ENCODE measurements at regions not wholly inside any gene's neighbourhood (a gene's known extent, or its start where the extent isn't known, plus 50 kb on each side); places are given as distances from the start of the nearest gene placed in this dataset.

- Histone ChIP-seq H3K27me3 (ENCODE audit: insufficient read depth, poor library complexity, severe bottlenecking) (no peaks in the 10 kb centered on the region), H3K27ac (ENCODE audit: poor library complexity, severe bottlenecking) (no peak overlapping the region), H3K36me3 (ENCODE audit: low read depth) (no peaks in the 10 kb centered on the region), H3K9me3 (ENCODE audit: severe bottlenecking) (peaks cover 8% of the 10 kb centered on the region), H3K4me1 (ENCODE audit: insufficient read depth, poor library complexity, severe bottlenecking) (no peaks in the 10 kb centered on the region), H3K4me3 (ENCODE audit: severe bottlenecking) (no peak overlapping the region)
- ATAC-seq (ENCODE audit: low read depth) (no peak), DNase-seq (ENCODE audit: low spot score) (no peak)
- TF ChIP-seq CTCF (IDR thresholded peaks at IDR 0.05; ENCODE audit: poor library complexity, severe bottlenecking) = no peak
Measured at GRCh38 chr5:3024126-3024525, 272.6 kb upstream of the IRX2 start.

- no peak for ATAC-seq (ENCODE audit: low read depth)
- H3K27me3 ChIP-seq (ENCODE audit: insufficient read depth, poor library complexity, severe bottlenecking) = no peaks in the 10 kb centered on the region
- H3K9me3 ChIP-seq (ENCODE audit: severe bottlenecking) = peaks cover 6% of the 10 kb centered on the region
Measured at GRCh38 chr5:3023656-3024055, 272.2 kb upstream of the IRX2 start.

DNA sequence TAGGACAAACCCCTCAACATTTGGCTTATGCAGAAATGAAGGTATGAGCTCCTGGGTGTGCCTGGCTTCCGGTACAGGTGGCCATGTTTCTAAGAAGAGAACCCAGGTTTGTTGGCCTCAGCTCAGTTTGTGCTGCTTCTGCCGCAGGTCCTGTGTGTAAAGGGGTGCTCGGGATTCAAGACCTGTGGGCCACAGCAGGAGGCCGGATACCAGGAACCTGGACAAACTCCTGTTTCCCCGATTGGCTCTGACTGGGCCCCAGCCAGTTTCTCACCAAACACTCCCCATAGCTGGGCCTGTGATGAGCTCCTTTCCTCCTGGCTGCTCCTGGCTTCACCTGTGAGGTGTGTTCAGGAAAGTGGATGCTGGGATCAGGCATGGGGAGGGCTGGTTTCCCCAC lies 271.2 kb upstream of the IRX2 start:
- no peak for ATAC-seq (ENCODE audit: low read depth)
- Histone ChIP-seq H3K4me1 (ENCODE audit: insufficient read depth, poor library complexity, severe bottlenecking) (no peaks in the 10 kb centered on the region), H3K36me3 (ENCODE audit: low read depth) (no peaks in the 10 kb centered on the region), H3K27ac (ENCODE audit: poor library complexity, severe bottlenecking) (no peak overlapping the region), H3K4me3 (ENCODE audit: severe bottlenecking) (no peak overlapping the region), H3K9me3 (ENCODE audit: severe bottlenecking) (peaks cover 4% of the 10 kb centered on the region), H3K27me3 (ENCODE audit: insufficient read depth, poor library complexity, severe bottlenecking) (no peaks in the 10 kb centered on the region)
- TF ChIP-seq CTCF (IDR thresholded peaks at IDR 0.05; ENCODE audit: poor library complexity, severe bottlenecking) = no peak
- no peak for DNase-seq (ENCODE audit: low spot score)

More at GRCh38 chr5:3023656-3024055, 272.2 kb upstream of the IRX2 start:
- no peak overlapping the region for H3K27ac ChIP-seq (ENCODE audit: poor library complexity, severe bottlenecking)
- no peak for DNase-seq (ENCODE audit: low spot score)
- no peaks in the 10 kb centered on the region for H3K36me3 ChIP-seq (ENCODE audit: low read depth)
- H3K4me1 ChIP-seq (ENCODE audit: insufficient read depth, poor library complexity, severe bottlenecking) = no peaks in the 10 kb centered on the region
- H3K4me3 ChIP-seq (ENCODE audit: severe bottlenecking) = no peak overlapping the region
- no peak for TF ChIP-seq CTCF (IDR thresholded peaks at IDR 0.05; ENCODE audit: poor library complexity, severe bottlenecking)

GRCh38 chr5:3020426-3020825 lies 268.9 kb upstream of the IRX2 start:
- no peaks in the 10 kb centered on the region for H3K4me1 ChIP-seq (ENCODE audit: insufficient read depth, poor library complexity, severe bottlenecking)
- H3K27ac ChIP-seq (ENCODE audit: poor library complexity, severe bottlenecking) = no peak overlapping the region
- DNase-seq (ENCODE audit: low spot score) (no peak), ATAC-seq (ENCODE audit: low read depth) (no peak)
- TF ChIP-seq CTCF (IDR thresholded peaks at IDR 0.05; ENCODE audit: poor library complexity, severe bottlenecking) = no peak
- no peaks in the 10 kb centered on the region for H3K27me3 ChIP-seq (ENCODE audit: insufficient read depth, poor library complexity, severe bottlenecking)
- no peaks in the 10 kb centered on the region for H3K36me3 ChIP-seq (ENCODE audit: low read depth)
- H3K9me3 ChIP-seq (ENCODE audit: severe bottlenecking) = no peaks in the 10 kb centered on the region
- no peak overlapping the region for H3K4me3 ChIP-seq (ENCODE audit: severe bottlenecking)

DNA sequence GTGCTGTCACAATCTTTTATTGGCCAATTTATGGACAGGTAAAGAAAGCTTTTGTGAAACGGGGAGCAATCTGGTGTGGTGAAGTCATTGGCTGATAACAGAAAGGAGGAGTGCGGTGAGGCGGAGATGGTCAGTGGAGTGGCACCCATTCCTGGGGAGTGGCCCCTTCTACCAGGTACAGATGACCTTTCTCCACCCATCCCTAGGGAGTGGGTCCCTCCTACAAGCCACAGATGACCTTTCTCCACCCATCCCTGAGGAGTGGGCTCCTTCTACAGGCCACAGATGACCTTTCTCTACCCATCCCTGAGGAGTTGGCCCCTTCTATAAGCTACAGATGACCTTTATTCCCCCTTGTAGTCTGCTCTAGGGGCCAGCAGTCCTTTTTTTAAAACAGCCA lies 267.6 kb upstream of the IRX2 start:
- no peak for ATAC-seq (ENCODE audit: low read depth)
- Histone ChIP-seq H3K4me3 (ENCODE audit: severe bottlenecking) (no peak overlapping the region), H3K9me3 (ENCODE audit: severe bottlenecking) (no peaks in the 10 kb centered on the region), H3K27ac (ENCODE audit: poor library complexity, severe bottlenecking) (no peak overlapping the region), H3K4me1 (ENCODE audit: insufficient read depth, poor library complexity, severe bottlenecking) (no peaks in the 10 kb centered on the region), H3K27me3 (ENCODE audit: insufficient read depth, poor library complexity, severe bottlenecking) (no peaks in the 10 kb centered on the region), H3K36me3 (ENCODE audit: low read depth) (no peaks in the 10 kb centered on the region)
- no peak for DNase-seq (ENCODE audit: low spot score)
- TF ChIP-seq CTCF (IDR thresholded peaks at IDR 0.05; ENCODE audit: poor library complexity, severe bottlenecking) = no peak

All from RWPE2 (cell line).